GM12873 (cell line): ENCODE measurements at regions not wholly inside any gene's neighbourhood (a gene's known extent, or its start where the extent isn't known, plus 50 kb on each side); places are given as distances from the start of the nearest gene placed in this dataset.

Source experiments
- CTCF ChIP-seq: IDR thresholded peaks from 2 replicates; pipeline ENCODE4 v1.5.1; 2012; ENCODE audit warnings: low read depth, mild to moderate bottlenecking, moderate library complexity, low read length, control low read depth; ENCODE audit not compliant: insufficient read depth; ENCODE audit errors: missing control alignments

DNA sequence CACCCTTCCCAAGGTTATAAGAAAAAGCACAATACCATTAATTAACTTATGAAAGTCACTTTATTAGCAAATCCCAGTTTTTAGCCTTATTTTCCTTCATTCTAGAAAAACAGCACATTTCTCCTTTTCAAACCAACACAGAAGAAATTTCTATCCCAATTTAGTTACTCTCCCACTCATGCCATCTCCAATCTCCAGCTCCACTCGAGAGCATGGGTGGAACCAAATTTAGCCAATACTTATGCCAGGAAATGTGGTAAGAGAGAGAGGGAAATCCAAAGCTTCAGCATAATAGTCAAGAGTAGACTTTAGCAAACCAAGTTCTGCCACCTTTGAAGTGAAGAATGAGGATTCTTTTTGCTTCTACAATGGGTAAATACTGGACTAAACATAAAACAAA is 288.8 kb downstream of the KIF2B start:
- TF ChIP-seq CTCF, result no peak

DNA sequence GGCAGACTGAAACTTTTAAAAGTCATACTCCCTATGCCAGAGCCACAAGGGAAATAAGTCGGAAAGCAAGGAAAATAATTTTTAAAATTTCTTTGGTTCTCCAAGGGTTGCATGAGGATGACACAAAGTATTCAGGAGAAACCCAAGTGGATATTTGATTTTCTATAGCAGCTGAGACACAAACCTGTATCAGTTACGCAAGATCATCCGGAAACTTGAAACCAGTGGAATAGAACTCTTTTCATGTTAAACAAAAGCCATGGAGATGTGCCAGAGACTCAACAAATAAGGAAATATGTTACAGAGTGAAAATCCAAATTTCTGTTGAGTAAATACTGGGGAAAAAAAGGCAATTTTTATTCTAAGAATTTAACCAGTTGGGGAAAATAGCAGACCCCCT is 294.7 kb downstream of the KIF2B start:
- TF ChIP-seq CTCF, result no peak

DNA sequence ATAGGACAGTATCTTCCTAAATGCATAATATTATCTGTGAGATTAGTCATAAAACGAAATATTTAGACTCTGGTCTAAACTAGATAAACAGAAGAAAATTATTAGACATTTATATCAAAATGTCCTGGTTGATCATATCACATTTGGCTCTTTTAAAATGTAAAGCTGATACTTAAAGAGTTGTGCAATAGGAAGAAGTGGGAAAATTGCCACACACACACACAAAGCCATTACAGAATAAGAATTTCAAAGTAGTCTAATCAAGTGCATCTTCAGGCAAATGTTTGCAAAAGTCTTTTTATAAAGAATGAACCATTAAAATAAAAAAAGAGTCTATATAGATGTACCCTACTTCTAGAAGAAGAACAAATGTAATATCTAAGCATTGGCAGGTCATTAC is 301.7 kb downstream of the KIF2B start:
- TF ChIP-seq CTCF, result no peak

- no peak for TF ChIP-seq CTCF
Observed at GRCh38 chr17:54153423-54153822, 330.7 kb downstream of the KIF2B start.

DNA sequence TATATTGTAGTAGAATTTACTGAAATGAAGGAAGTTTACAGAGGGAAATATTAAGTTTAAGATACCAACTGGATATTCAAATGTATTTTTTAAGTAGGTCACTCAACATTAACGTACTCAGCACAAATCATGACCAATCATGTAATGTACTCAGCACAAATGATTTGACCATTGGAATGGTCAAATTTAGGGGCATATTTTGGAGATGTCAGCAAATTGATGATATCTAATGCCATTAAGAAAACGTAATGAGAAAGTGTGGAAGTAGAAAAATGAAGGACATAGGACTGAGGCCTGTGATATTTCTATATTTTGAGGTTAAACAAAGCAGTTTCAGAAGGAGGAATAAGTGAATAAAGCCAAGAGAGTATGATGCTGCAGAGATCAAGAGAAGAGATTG is 334.8 kb downstream of the KIF2B start:
- no peak for TF ChIP-seq CTCF

GRCh38 chr17:54172096-54172984 is 349.6 kb downstream of the KIF2B start:
- no peak for TF ChIP-seq CTCF

GRCh38 chr17:54172985-54173316 is 350.2 kb downstream of the KIF2B start:
- no peak for TF ChIP-seq CTCF
